T47D (cell line): ENCODE measurements at regions not wholly inside any gene's neighbourhood (a gene's known extent, or its start where the extent isn't known, plus 50 kb on each side); places are given as distances from the start of the nearest gene placed in this dataset.
"Not testable (repeated sequence)": the region's sequence is repeated elsewhere in the genome, so short reads cannot be mapped to it uniquely, and the experiment has no call there.

Experiments
- DNase-seq, 2 experiments: peaks; one replicate each; pipeline versions ENCODE4 v3.0.0 to v3.0.0-alpha.2; 2011 to 2012; ENCODE audit warnings: low read depth in 1 of 2, low spot score in 1 of 2
- JUND ChIP-seq: IDR thresholded peaks from 2 replicates; pipeline ENCODE4 v1.6.1; 2012; ENCODE audit warnings: low read depth
- in situ Hi-C: cut with HindIII; loops from 2 replicates; pipeline ENCODE4 v1.10.0; 2016; ENCODE audit warnings: low sequenced_read_pairs, low pct_unique_long_range_greater_than_20kb

DNA sequence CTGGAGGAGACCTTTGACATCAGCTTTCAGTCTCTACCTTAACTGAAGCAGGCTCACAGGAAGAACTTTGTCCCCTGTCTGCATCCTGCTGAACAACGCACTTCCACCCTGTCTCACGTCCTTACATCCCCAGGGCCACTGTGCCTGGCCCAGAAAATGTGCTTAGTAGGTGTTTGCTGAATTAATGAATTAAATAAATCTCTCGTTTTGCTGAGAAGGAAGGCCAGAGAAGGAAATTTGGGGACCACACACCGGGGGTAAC is 54.3 kb upstream of the CREB3L1 start:
- in situ Hi-C loops: no loop called here
- TF ChIP-seq JUND: no peak
- no peak for DNase-seq

DNA sequence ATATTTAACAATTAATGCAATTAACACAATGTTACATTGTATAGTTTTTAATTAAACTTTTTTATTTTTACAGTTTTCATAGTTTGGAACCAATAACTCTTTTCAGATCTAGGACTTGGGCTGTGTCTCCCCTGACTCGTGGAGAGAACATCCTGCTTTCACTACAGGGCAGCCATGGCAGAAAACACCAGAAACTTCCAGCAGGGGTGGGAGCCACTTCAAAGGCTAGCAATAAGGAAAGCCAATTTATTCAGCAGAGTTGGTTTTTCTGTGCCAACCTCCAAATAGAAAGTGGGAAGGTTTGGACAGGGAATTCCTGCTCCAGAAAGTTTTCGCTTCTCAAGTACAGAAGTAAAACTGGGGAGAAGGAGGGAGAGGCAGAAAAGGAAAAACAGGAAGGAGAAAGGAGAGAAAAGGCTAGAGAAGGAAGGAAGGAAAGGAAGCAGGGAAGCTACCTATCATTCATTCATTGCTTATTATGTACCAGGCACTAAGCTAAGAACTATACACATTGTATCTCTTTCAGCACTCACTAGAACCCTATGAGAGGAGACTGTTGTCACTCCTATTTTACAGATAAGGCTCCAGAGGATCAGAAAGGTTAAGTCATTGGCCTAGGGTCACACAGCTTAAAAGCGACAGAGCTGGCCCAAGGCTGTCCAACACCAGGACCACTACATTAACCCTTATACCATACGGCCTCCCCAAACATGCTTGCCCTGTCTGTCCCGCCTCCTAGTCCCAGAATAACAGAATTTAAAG is 54.8 kb upstream of the CREB3L1 start:
- no peak for DNase-seq
- TF ChIP-seq JUND: no peak
- in situ Hi-C loops: no loop called here

GRCh38 chr11:46220313-46220712 is 57.1 kb upstream of the CREB3L1 start:
- no peak for TF ChIP-seq JUND
- in situ Hi-C loops: no loop called here
- DNase-seq: no peak

GRCh38 chr11:46216765-46217089 is 60.7 kb upstream of the CREB3L1 start:
- no peak for TF ChIP-seq JUND
- no peak for DNase-seq
- in situ Hi-C loops: no loop called here

- in situ Hi-C loops: no loop called here
- DNase-seq: peak in 1 of 2 experiments; percentile 51
- TF ChIP-seq JUND: no peak
Observed at GRCh38 chr11:46216019-46216764, 61.3 kb upstream of the CREB3L1 start.

DNA sequence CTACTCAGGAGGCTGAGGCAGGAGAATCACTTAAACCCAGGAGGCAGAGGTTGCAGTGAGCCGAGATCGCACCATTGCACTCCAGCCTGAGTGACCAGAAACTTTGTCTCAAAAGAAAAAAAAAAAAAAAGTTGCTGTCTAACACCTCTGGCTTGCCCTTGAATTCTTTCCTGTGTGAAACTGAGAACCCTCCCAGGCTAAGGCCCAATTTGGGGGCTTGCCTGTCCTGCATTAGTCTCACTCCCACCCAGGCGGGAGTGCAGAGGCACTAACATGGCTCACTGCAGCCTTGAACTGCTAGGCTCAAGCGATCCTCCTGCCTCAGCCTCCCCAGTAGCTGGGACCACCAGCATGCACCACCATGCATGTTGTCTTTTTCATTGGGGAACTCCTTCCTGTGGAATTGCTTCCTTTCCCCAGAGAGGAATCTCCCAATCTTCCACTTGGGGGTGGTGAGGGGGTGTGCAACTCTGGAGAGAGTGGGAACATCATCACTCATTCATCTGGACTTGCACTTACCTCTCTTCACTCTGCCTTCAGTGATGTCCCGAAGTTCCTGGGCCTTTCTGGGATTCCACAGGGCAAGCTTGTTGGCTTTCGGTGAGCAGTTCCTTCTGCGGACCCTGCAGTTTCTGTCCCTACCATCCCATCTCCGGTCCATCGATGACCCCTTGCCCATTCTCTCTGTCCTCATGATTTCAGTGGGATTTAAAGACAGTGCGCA is 62.1 kb upstream of the CREB3L1 start:
- TF ChIP-seq JUND: no peak

DNA sequence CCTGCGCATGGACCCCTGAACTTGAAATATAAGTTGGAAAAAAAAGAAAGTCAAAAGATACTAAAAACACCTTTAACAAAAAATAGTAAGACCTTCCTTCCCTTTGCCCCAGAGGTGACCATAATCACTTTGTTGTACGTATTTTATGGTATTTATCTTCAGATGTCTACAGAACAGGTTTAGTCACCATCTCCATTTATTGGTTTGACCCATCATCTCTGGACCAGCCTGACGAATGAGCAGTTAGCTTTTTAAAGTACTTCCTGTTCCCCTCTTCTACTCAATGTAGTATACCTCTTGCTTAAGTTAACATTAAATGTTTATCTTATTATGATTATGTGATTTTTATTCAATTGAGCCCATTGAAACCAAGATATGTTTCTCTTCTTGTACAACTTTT is 64.7 kb upstream of the CREB3L1 start:
- no peak for TF ChIP-seq JUND
- in situ Hi-C loops: no loop called here
- no peak for DNase-seq

More for the DNA sequence above, 62.1 kb upstream of the CREB3L1 start:
- in situ Hi-C loops: no loop called here
- no peak for DNase-seq

- in situ Hi-C loops: no loop called here
- no peak for DNase-seq
- TF ChIP-seq JUND: no peak
Observed at GRCh38 chr11:46210856-46211255, 66.6 kb upstream of the CREB3L1 start.

DNA sequence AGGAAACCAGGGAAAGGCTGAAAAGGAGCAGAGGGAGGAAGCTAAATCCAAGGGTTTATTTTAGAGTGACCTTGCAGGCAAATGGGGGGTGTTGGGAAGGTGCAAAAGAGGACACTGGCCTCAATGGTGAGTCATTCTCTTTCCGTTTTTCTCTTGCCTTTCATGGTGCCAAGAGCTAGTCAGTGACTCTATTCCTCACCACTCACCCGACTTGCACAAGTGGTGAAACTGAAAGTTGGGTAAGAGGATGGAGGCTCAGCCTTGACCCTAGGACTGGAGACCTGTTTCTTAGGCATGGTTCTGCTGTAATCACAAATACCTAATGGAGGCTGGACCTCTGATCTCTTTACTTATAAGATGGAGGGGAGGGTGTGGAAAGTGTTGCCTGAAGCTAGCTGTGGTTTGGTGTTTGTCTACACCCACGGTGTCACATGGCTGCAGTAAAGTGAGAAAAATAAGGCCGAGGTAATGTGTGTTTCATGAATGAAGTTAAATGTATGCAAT is 67.3 kb upstream of the CREB3L1 start:
- DNase-seq: no peak
- no peak for TF ChIP-seq JUND
- in situ Hi-C loops: no loop called here

GRCh38 chr11:46209624-46210023 is 67.8 kb upstream of the CREB3L1 start:
- DNase-seq, in situ Hi-C loops: not testable (repeated sequence)

GRCh38 chr11:46208803-46209202 is 68.7 kb upstream of the CREB3L1 start:
- TF ChIP-seq JUND: no peak
- no peak for DNase-seq
- in situ Hi-C loops: no loop called here

GRCh38 chr11:46207270-46207669 is 70.2 kb upstream of the CREB3L1 start:
- TF ChIP-seq JUND: no peak
- in situ Hi-C loops: no loop called here
- no peak for DNase-seq

GRCh38 chr11:46204415-46204814 is 73.0 kb upstream of the CREB3L1 start:
- in situ Hi-C loops, DNase-seq: not testable (repeated sequence)
